Hepatocyte (in vitro differentiated cells): ENCODE measurements at regions not wholly inside any gene's neighbourhood (a gene's known extent, or its start where the extent isn't known, plus 50 kb on each side); places are given as distances from the start of the nearest gene placed in this dataset.

ENCODE experiments used
- DNase-seq: peaks from one replicate; pipeline ENCODE4 v3.0.0-alpha.2; 2016; ENCODE audit warnings: low spot score
- H2AFZ ChIP-seq: fragments of 200-600 bp; sonication (generic); 2 replicates; pipeline ENCODE4 v1.6.0; 2016; ENCODE audit warnings: antibody characterized with exemption, mild to moderate bottlenecking
- H3K27ac ChIP-seq: fragments of 200-600 bp; sonication (generic); 2 replicates; pipeline ENCODE4 v1.5.1; 2016; ENCODE audit warnings: mild to moderate bottlenecking
- H3K27me3 ChIP-seq: fragments of 200-600 bp; sonication (generic); 2 replicates; pipeline ENCODE4 v1.6.1; 2016
- H3K36me3 ChIP-seq: fragments of 200-600 bp; sonication (generic); replicated peaks from 2 replicates; pipeline ENCODE4 v1.5.1; 2016; ENCODE audit warnings: low read depth; ENCODE audit not compliant: insufficient read depth
- H3K4me1 ChIP-seq: fragments of 200-600 bp; sonication (generic); 2 replicates; pipeline ENCODE4 v1.5.1; 2016; ENCODE audit warnings: mild to moderate bottlenecking, moderate library complexity; ENCODE audit not compliant: insufficient read depth
- H3K4me2 ChIP-seq: fragments of 200-600 bp; sonication (generic); 2 replicates; pipeline ENCODE4 v1.6.0; 2016
- H3K4me3 ChIP-seq: fragments of 200-600 bp; sonication (generic); 2 replicates; pipeline ENCODE4 v1.5.1; 2016; ENCODE audit warnings: mild to moderate bottlenecking
- H3K79me2 ChIP-seq: fragments of 200-600 bp; sonication (generic); 2 replicates; pipeline ENCODE4 v1.6.0; 2017; ENCODE audit warnings: mild to moderate bottlenecking
- H3K9me2 ChIP-seq: fragments of 200-600 bp; sonication (generic); replicated peaks from 2 replicates; pipeline ENCODE4 v1.6.0; 2017; ENCODE audit warnings: mild to moderate bottlenecking; ENCODE audit not compliant: insufficient read depth
- H3K9me3 ChIP-seq: fragments of 200-600 bp; sonication (generic); 2 replicates; pipeline ENCODE4 v1.5.1; 2016; ENCODE audit warnings: low read depth, mild to moderate bottlenecking
- H4K20me1 ChIP-seq: fragments of 200-600 bp; sonication (generic); 2 replicates; pipeline ENCODE4 v1.6.0; 2016; ENCODE audit warnings: mild to moderate bottlenecking; ENCODE audit not compliant: insufficient read depth, poor library complexity, severe bottlenecking
- EZH2 ChIP-seq: fragments of 200-600 bp; sonication (generic); IDR thresholded peaks from 2 replicates; pipeline ENCODE4 v1.6.1; 2016; ENCODE audit warnings: antibody characterized with exemption, mild to moderate bottlenecking, borderline replicate concordance
- EZH2phosphoT487 ChIP-seq: fragments of 200-600 bp; sonication (generic); IDR thresholded peaks from one replicate; pipeline ENCODE4 v1.6.1; 2018; ENCODE audit warnings: antibody characterized with exemption, mild to moderate bottlenecking, low read depth, moderate library complexity; ENCODE audit not compliant: unreplicated experiment, severe bottlenecking
- WGBS: methylation state at CpG from one replicate; pipeline ENCODE4 v1.1.6; 2016; ENCODE audit warnings: low lambda C conversion rate; ENCODE audit errors: missing lambda C conversion rate; 5-methylcytosine and 5-hydroxymethylcytosine counted together
- TF ChIP-seq, protein P1 (sequence below): fragments of 200-600 bp; sonication (generic); IDR thresholded peaks from 2 replicates; pipeline ENCODE4 v1.5.1; 2016; ENCODE audit warnings: antibody characterized with exemption, mild to moderate bottlenecking; ENCODE audit not compliant: poor library complexity

- H3K9me3 ChIP-seq: no peaks in the 10 kb centered on the region
- H3K9me2 ChIP-seq: no peaks in the 10 kb centered on the region
- 88% methylated on average over 1 of the region's 1 CpG for WGBS
- H3K27me3 ChIP-seq: no peaks in the 10 kb centered on the region
- TF ChIP-seq EZH2phosphoT487: no peak
- no peak for DNase-seq
- no peaks in the 10 kb centered on the region for H3K36me3 ChIP-seq
- no peak overlapping the region for H2AFZ ChIP-seq
- H3K4me1 ChIP-seq: no peaks in the 10 kb centered on the region
- no peak overlapping the region for H3K27ac ChIP-seq
- no peak overlapping the region for H3K4me2 ChIP-seq
- H3K4me3 ChIP-seq: no peak overlapping the region
- no peaks in the 10 kb centered on the region for H3K79me2 ChIP-seq
- no peaks in the 10 kb centered on the region for H4K20me1 ChIP-seq
These were observed 51.0 kb upstream of the L3MBTL3 start for GRCh38 chr6:129967427-129967826.

DNA sequence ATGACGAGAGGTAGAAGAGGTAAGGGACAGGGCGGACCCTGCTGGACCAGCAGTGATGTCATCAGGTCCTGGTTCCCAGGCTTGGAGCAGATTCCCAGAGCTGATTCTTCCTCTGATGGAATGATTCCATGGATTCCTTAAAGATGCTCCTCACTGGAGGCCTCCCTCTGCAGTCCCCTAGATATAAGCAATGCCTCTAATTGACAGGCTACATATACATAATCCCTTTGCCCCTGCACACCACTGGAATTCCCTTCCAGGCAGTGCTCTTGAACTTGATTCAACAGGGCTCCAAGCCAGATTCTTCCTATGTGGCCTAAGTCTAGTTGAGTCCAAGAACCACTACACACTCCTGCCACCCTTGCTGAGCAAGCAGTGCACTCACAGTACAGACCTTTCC lies 52.3 kb upstream of the L3MBTL3 start:
- no peak overlapping the region for H3K4me3 ChIP-seq
- no peaks in the 10 kb centered on the region for H3K9me3 ChIP-seq
- H4K20me1 ChIP-seq: no peaks in the 10 kb centered on the region
- 92% methylated on average over 2 of the region's 2 CpGs for WGBS
- H3K27ac ChIP-seq: no peak overlapping the region
- DNase-seq: no peak
- H2AFZ ChIP-seq: no peak overlapping the region
- no peaks in the 10 kb centered on the region for H3K79me2 ChIP-seq
- no peak overlapping the region for H3K4me2 ChIP-seq
- no peaks in the 10 kb centered on the region for H3K27me3 ChIP-seq
- no peaks in the 10 kb centered on the region for H3K4me1 ChIP-seq
- no peaks in the 10 kb centered on the region for H3K36me3 ChIP-seq
- no peaks in the 10 kb centered on the region for H3K9me2 ChIP-seq
- TF ChIP-seq EZH2 (no peak), EZH2phosphoT487 (no peak)
- TF ChIP-seq, protein P1, sequence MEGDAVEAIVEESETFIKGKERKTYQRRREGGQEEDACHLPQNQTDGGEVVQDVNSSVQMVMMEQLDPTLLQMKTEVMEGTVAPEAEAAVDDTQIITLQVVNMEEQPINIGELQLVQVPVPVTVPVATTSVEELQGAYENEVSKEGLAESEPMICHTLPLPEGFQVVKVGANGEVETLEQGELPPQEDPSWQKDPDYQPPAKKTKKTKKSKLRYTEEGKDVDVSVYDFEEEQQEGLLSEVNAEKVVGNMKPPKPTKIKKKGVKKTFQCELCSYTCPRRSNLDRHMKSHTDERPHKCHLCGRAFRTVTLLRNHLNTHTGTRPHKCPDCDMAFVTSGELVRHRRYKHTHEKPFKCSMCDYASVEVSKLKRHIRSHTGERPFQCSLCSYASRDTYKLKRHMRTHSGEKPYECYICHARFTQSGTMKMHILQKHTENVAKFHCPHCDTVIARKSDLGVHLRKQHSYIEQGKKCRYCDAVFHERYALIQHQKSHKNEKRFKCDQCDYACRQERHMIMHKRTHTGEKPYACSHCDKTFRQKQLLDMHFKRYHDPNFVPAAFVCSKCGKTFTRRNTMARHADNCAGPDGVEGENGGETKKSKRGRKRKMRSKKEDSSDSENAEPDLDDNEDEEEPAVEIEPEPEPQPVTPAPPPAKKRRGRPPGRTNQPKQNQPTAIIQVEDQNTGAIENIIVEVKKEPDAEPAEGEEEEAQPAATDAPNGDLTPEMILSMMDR: no peak

DNA sequence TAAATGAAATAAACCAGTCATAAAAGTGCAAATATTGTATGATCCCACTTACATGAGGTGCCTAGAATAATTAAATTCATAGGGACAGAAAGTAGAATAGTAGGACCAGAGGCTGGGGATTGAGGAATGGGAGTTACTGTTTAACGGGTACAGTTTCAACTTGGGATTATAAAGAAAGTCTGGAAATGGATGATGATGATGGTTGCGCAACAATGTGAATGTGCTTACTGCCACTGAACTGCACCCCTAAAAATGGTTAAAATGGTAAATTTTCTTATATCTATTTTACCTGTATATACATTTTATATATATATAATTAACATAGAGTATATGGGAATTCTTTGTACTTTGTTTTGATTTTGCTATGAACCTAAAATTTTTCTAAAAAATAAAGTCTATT lies 53.3 kb upstream of the L3MBTL3 start:
- H3K9me2 ChIP-seq: no peaks in the 10 kb centered on the region
- H3K79me2 ChIP-seq: no peaks in the 10 kb centered on the region
- no peaks in the 10 kb centered on the region for H3K36me3 ChIP-seq
- no peaks in the 10 kb centered on the region for H4K20me1 ChIP-seq
- no peak for DNase-seq
- no peaks in the 10 kb centered on the region for H3K9me3 ChIP-seq
- H2AFZ ChIP-seq: no peak overlapping the region
- no peak overlapping the region for H3K27ac ChIP-seq
- H3K4me1 ChIP-seq: no peaks in the 10 kb centered on the region
- TF ChIP-seq, protein P1: no peak
- no peak for TF ChIP-seq EZH2phosphoT487
- TF ChIP-seq EZH2: no peak
- 98% methylated on average over 2 of the region's 2 CpGs for WGBS
- H3K4me3 ChIP-seq: no peak overlapping the region
- H3K27me3 ChIP-seq: no peaks in the 10 kb centered on the region
- H3K4me2 ChIP-seq: no peak overlapping the region

DNA sequence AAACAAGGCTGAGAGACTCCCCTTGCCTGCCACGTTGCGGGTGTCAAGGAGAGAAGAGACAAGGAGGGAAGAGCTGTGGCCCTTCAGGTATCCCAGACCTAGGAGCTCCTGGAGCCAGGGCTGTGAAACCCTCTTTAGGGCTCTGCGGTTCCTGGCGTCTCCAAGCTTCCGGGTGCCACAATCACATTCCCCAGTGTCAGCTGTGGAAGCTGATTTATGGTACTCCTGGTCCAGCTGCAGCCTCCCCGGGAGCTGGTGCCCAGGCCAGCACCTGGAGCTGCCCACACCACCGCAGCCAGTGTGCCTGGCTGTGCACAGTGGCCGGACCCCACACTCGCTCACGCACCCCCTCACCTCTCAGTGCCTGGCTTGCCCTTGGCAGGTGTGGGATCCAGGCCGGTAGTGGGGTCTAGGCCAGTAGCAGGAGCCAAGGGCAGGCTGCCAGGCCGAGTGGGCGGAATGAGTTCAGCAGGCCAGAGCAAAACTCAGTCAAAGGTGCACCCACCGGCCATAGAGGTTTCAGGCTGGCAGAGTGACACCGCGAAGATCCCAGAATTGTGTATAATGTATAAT lies 58.9 kb upstream of the L3MBTL3 start:
- Histone ChIP-seq H3K36me3 (no peaks in the 10 kb centered on the region), H3K27ac (no peak overlapping the region), H4K20me1 (no peaks in the 10 kb centered on the region), H2AFZ (no peak overlapping the region), H3K9me2 (no peaks in the 10 kb centered on the region), H3K4me1 (no peaks in the 10 kb centered on the region), H3K9me3 (no peaks in the 10 kb centered on the region), H3K27me3 (no peaks in the 10 kb centered on the region), H3K4me3 (no peak overlapping the region), H3K79me2 (no peaks in the 10 kb centered on the region), H3K4me2 (no peak overlapping the region)
- WGBS: 92% methylated on average over 16 of the region's 16 CpGs
- TF ChIP-seq, protein P1: no peak
- TF ChIP-seq EZH2phosphoT487: no peak
- TF ChIP-seq EZH2: no peak
- no peak for DNase-seq
